K562 (cell line): ENCODE measurements at regions not wholly inside any gene's neighbourhood (a gene's known extent, or its start where the extent isn't known, plus 50 kb on each side); places are given as distances from the start of the nearest gene placed in this dataset.

ENCODE experiments used
- ATAC-seq: fragments of 200-7000 bp; cut with Tn5 transposase; 3 replicates; pipeline ENCODE4 v1.9.1; 2020; ENCODE audit warnings: moderate library complexity
- BruUV-seq: library from RNA; stranded (reverse); fragments of 400-500 nt; replicated peaks from 2 replicates; lab custom pipeline; 2021; lab: Mats Ljungman, UMichigan
- CTCF ChIA-PET: fragments of 300-600 bp; formaldehyde crosslinking; extraction: SDS; loops from one replicate; lab custom pipeline; 2021; ENCODE audit warnings: low intra/inter-chr PET ratio; lab: Yijun Ruan, JAX
- POLR2A ChIA-PET: fragments of 300-600, 350-650 bp; sonication (Branson Sonifier 250); formaldehyde crosslinking; extraction: SDS; loops from one replicate; lab custom pipeline; 2021; ENCODE audit warnings: antibody characterized with exemption, inconsistent platforms; lab: Yijun Ruan, JAX
- DNase-seq, 4 experiments: peaks; one replicate each; pipeline versions ENCODE4 v3.0.0 to v3.0.0-alpha.2; 2011 to 2018; ENCODE audit warnings: low spot score in 3 of 4, mixed read lengths in 3 of 4; ENCODE audit errors: extremely low read depth in 1 of 4
- FAIRE-seq: peaks from 2 replicates; lab custom pipeline; 2011; peaks lifted over from hg19 to GRCh38; lab: Jason Lieb, UNC
- H2AFZ ChIP-seq: 2 replicates; pipeline ENCODE4 v1.6.0; 2011; ENCODE audit warnings: low read depth, low read length, control low read depth, inconsistent platforms
- H3K27ac ChIP-seq: fragments of 200-600 bp; 3 replicates; pipeline ENCODE4 v1.8.0; 2011; ENCODE audit warnings: low read depth, mild to moderate bottlenecking, control low read depth, inconsistent platforms, low read length, moderate library complexity, mixed read lengths; ENCODE audit errors: extremely low read depth
- H3K27me3 ChIP-seq, 2 experiments: fragments of 300-600 bp in 1 of 2; 2 replicates in 1 of 2; 3 replicates in 1 of 2; pipeline versions ENCODE4 v1.6.0 to v1.8.0; 2011; ENCODE audit warnings: inconsistent platforms in 2 of 2, low read length in 2 of 2, mild to moderate bottlenecking in 1 of 2, mixed read lengths in 1 of 2, moderate library complexity in 1 of 2; ENCODE audit not compliant: control insufficient read depth in 2 of 2, insufficient read depth in 2 of 2
- H3K36me3 ChIP-seq: fragments of 300-600 bp; 3 replicates; pipeline ENCODE4 v1.8.0; 2011; ENCODE audit warnings: mild to moderate bottlenecking, low read length, inconsistent platforms; ENCODE audit not compliant: control insufficient read depth, insufficient read depth
- H3K4me1 ChIP-seq, 2 experiments: fragments of 200-600 bp in 1 of 2; replicated peaks in 1 of 2; 2 replicates in 1 of 2; 3 replicates in 1 of 2; pipeline versions ENCODE4 v1.5.1 to v1.8.0; 2011; ENCODE audit warnings: inconsistent platforms in 2 of 2, low read length in 2 of 2, mild to moderate bottlenecking in 1 of 2, mixed read lengths in 1 of 2, moderate library complexity in 1 of 2; ENCODE audit not compliant: control insufficient read depth in 2 of 2, insufficient read depth in 2 of 2
- H3K4me2 ChIP-seq: 2 replicates; pipeline ENCODE4 v1.6.1; 2011; ENCODE audit warnings: low read length, control low read depth, inconsistent platforms, mixed read lengths; ENCODE audit not compliant: insufficient read depth
- H3K4me3 ChIP-seq: fragments of 200-600 bp; sonication (generic), shearing (Covaris generic); 2 replicates; pipeline ENCODE4 v1.5.1; 2016; ENCODE audit warnings: control low read depth, inconsistent platforms
- H3K79me2 ChIP-seq: fragments of 200-600 bp; 3 replicates; pipeline ENCODE4 v1.8.0; 2011; ENCODE audit warnings: low read length, inconsistent platforms; ENCODE audit not compliant: control insufficient read depth, insufficient read depth
- H3K9ac ChIP-seq, 2 experiments: 2 replicates each; pipeline versions ENCODE4 v1.6.0 to v1.6.1; 2011; ENCODE audit warnings: low read depth in 2 of 2, low read length in 2 of 2, control low read depth in 1 of 2, inconsistent platforms in 1 of 2, mild to moderate bottlenecking in 1 of 2, mixed read lengths in 1 of 2; ENCODE audit not compliant: insufficient read depth in 1 of 2
- H3K9me1 ChIP-seq: one replicate; pipeline ENCODE4 v1.6.0; 2011; ENCODE audit warnings: inconsistent platforms, mild to moderate bottlenecking, low read length, moderate library complexity; ENCODE audit not compliant: control insufficient read depth, insufficient read depth
- H3K9me3 ChIP-seq: replicated peaks from 2 replicates; pipeline ENCODE4 v1.5.1; 2011; ENCODE audit warnings: low read depth, low read length, inconsistent platforms; ENCODE audit not compliant: control insufficient read depth, insufficient read depth
- H4K20me1 ChIP-seq: replicated peaks from 2 replicates; pipeline ENCODE4 v1.6.1; 2011; ENCODE audit warnings: low read length, inconsistent platforms, mixed read lengths; ENCODE audit not compliant: control insufficient read depth, insufficient read depth
- MAFF ChIP-seq: IDR thresholded peaks from 2 replicates; pipeline ENCODE4 v1.6.1; 2012; ENCODE audit warnings: low read length, improper control_type of control experiment
- POLR2G ChIP-seq: fragments of 200-400 bp; formaldehyde crosslinking; IDR thresholded peaks from 2 replicates; pipeline ENCODE4 v1.6.1; 2017; ENCODE audit warnings: low read depth, mild to moderate bottlenecking, antibody characterized with exemption, low read length, moderate library complexity
- RERE ChIP-seq: sonication (generic); formaldehyde crosslinking; IDR thresholded peaks from 2 replicates; pipeline ENCODE4 v1.8.0; 2023; ENCODE audit warnings: missing genetic modification reagents, mild to moderate bottlenecking, borderline replicate concordance
- ZFP36 ChIP-seq: fragments of 150-350 bp; IDR thresholded peaks from 2 replicates; pipeline ENCODE4 v1.6.1; 2018; ENCODE audit warnings: low read length, low read depth; ENCODE audit not compliant: partially characterized antibody
- ZNF79 ChIP-seq: fragments of 250-450 bp; sonication (Bioruptor Pico); IDR thresholded peaks from 2 replicates; pipeline ENCODE4 v1.4.0; 2020; ENCODE audit warnings: low read depth, mild to moderate bottlenecking, moderate library complexity
- WGBS: fragments of 100-300 bp; shearing (Covaris generic); methylation state at CpG from one replicate; pipeline ENCODE4 v1.1.6; 2016; ENCODE audit warnings: low coverage, mixed read lengths; ENCODE audit not compliant: insufficient coverage; ENCODE audit errors: missing lambda C conversion rate; 5-methylcytosine and 5-hydroxymethylcytosine counted together
- in situ Hi-C: fragments of 300-500 bp; cut with MboI; formaldehyde crosslinking; loops from 4 replicates; pipeline ENCODE4 v1.15.0; 2018; ENCODE audit warnings: inconsistent platforms, mixed read lengths
- intact Hi-C: fragments of 100-400 bp; cut with micrococcal nuclease; formaldehyde crosslinking; loops from 2 replicates; pipeline ENCODE4 v1.14.2; 2022
- TF ChIP-seq, protein P1 (sequence below), 2 experiments: fragments of 200-800 bp in 1 of 2; sonication (Bioruptor generic) in 1 of 2; sonication (generic) in 1 of 2; formaldehyde crosslinking in 1 of 2; IDR thresholded peaks in 1 of 2; conservative IDR thresholded peaks in 1 of 2; 2 replicates each; pipeline versions ENCODE4 v1.5.0 to v1.6.1; 2016 to 2020; ENCODE audit warnings: missing compliant biosample characterization in 1 of 2, missing genetic modification characterization in 1 of 2, missing genetic modification reagents in 1 of 2

- FAIRE-seq, result no peak
- 1% methylated on average over 7 of the region's 7 CpGs for WGBS
Observed at GRCh38 chr13:111467111-111467890, 146.9 kb downstream of the TEX29 start.

GRCh38 chr13:111468037-111468959, 147.9 kb downstream of the TEX29 start:
- ChIA-PET CTCF (no interaction called here), POLR2A (no interaction called here)
- no peak for ATAC-seq
- no peak for DNase-seq
- Histone ChIP-seq H3K9me1 (no peaks in the 10 kb centered on the region), H3K4me3 (no peak overlapping the region), H4K20me1 (no peaks in the 10 kb centered on the region), H3K27me3 (peaks cover 0 to 24% of the 10 kb centered on the region in 2 experiments; a peak in 2 of 5 replicates), H3K4me1 (no peaks in the 10 kb centered on the region), H3K27ac (no peak overlapping the region), H2AFZ (no peak overlapping the region), H3K9me3 (no peaks in the 10 kb centered on the region), H3K4me2 (no peak overlapping the region), H3K79me2 (no peaks in the 10 kb centered on the region), H3K36me3 (no peaks in the 10 kb centered on the region), H3K9ac (no peak overlapping the region)
- 3% methylated on average over 21 of the region's 23 CpGs for WGBS
- in situ Hi-C loops (no loop called here), intact Hi-C loops (no loop called here)
- FAIRE-seq, result no peak
- BruUV-seq, result no TSS peak
- TF ChIP-seq RERE, result no peak
- TF ChIP-seq, protein P1, sequence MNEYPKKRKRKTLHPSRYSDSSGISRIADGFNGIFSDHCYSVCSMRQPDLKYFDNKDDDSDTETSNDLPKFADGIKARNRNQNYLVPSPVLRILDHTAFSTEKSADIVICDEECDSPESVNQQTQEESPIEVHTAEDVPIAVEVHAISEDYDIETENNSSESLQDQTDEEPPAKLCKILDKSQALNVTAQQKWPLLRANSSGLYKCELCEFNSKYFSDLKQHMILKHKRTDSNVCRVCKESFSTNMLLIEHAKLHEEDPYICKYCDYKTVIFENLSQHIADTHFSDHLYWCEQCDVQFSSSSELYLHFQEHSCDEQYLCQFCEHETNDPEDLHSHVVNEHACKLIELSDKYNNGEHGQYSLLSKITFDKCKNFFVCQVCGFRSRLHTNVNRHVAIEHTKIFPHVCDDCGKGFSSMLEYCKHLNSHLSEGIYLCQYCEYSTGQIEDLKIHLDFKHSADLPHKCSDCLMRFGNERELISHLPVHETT (CRISPR knock-in tag; conservative IDR thresholded peaks at IDR 0.05 in 1 of 2, IDR thresholded peaks at IDR 0.05 in 1 of 2), result no peak

More at GRCh38 chr13:111467111-111467890, 146.9 kb downstream of the TEX29 start:
- no peak overlapping the region for H3K9ac ChIP-seq
- no peaks in the 10 kb centered on the region; a peak in 1 of 5 replicates for H3K4me1 ChIP-seq
- DNase-seq (no peak), ATAC-seq (no peak)
- H3K9me3 ChIP-seq, result no peaks in the 10 kb centered on the region
- H3K79me2 ChIP-seq, result no peaks in the 10 kb centered on the region
- ChIA-PET CTCF (no interaction called here), POLR2A (interaction anchor here (0.5 kb wide), 1 partner anchor 9 kb away, joined by 3 read pairs; no protein-coding TSS in a partner anchor)
- H2AFZ ChIP-seq, result no peak overlapping the region
- no TSS peak for BruUV-seq
- no peak overlapping the region for H3K4me3 ChIP-seq
- peaks cover 0 to 20% of the 10 kb centered on the region in 2 experiments; a peak in 2 of 5 replicates for H3K27me3 ChIP-seq
- H3K36me3 ChIP-seq, result no peaks in the 10 kb centered on the region
- H4K20me1 ChIP-seq, result no peaks in the 10 kb centered on the region
- intact Hi-C loops, result no loop called here
- H3K9me1 ChIP-seq, result no peaks in the 10 kb centered on the region
- in situ Hi-C loops, result no loop called here
- no peak overlapping the region for H3K4me2 ChIP-seq
- no peak overlapping the region for H3K27ac ChIP-seq
- TF ChIP-seq POLR2G (no peak), ZFP36 (no peak), MAFF (no peak), ZNF79 (no peak)
